ENCODE measurements at regions not wholly inside any gene's neighbourhood (a gene's known extent, or its start where the extent isn't known, plus 50 kb on each side); places are given as distances from the start of the nearest gene placed in this dataset.

DNA sequence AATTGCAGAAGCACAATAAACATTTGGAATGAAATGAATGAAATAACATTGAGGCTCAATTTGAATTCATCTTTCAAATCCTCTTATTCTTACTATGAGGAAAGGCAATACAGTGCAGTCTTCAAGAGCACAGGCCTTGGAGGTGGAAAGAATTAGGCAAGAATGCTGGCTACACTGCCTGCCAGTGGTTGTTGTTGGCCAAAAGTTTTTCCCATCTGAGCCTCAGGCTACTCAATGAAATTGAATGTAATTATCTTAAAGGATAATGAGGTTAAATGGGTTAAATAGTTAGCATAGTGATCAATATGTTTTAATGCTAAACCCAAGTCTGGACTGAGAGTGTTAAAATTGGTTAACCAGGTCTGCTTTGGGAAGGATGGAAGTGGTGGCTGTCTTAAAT, 140.9 kb downstream of the MBL2 start:
- no peak overlapping the region for H2AFZ ChIP-seq (ENCODE audit: control insufficient read depth, low read length)
- no peak overlapping the region for H3K9ac ChIP-seq (ENCODE audit: control insufficient read depth, extremely low read depth, insufficient read depth, low read length)
- no peaks in the 10 kb centered on the region for H4K20me1 ChIP-seq (ENCODE audit: control insufficient read depth, extremely low read depth, insufficient read depth, low read length)
- H3K4me3 ChIP-seq (ENCODE audit: control insufficient read depth in 2 of 3, extremely low read depth in 1 of 3, insufficient read depth in 2 of 3, low read depth in 1 of 3, low read length in 3 of 3) = no peak overlapping the region
- H3K27ac ChIP-seq (ENCODE audit: control insufficient read depth, insufficient read depth, low read length) = no peak overlapping the region
- no peaks in the 10 kb centered on the region for H3K4me1 ChIP-seq (ENCODE audit: control insufficient read depth, extremely low read depth, insufficient read depth, low read length)
- dilution Hi-C loops (cut with MboI; ENCODE audit: extremely low pct_ligation_motif_present, low sequenced_read_pairs) = no loop called here
- FAIRE-seq (no peak), DNase-seq (ENCODE audit: low read depth, low spot score) (no peak)
- no peaks in the 10 kb centered on the region for H3K9me3 ChIP-seq (ENCODE audit: control insufficient read depth, low read depth, low read length)
- no peaks in the 10 kb centered on the region for H3K27me3 ChIP-seq (ENCODE audit: control insufficient read depth, extremely low read depth, insufficient read depth, low read length)
- H3K9me1 ChIP-seq (ENCODE audit: control insufficient read depth, extremely low read depth, insufficient read depth, low read length) = no peaks in the 10 kb centered on the region
- no peak for TF ChIP-seq EZH2 (IDR thresholded peaks at IDR 0.05; ENCODE audit: low read length)
- TF ChIP-seq, protein P1, sequence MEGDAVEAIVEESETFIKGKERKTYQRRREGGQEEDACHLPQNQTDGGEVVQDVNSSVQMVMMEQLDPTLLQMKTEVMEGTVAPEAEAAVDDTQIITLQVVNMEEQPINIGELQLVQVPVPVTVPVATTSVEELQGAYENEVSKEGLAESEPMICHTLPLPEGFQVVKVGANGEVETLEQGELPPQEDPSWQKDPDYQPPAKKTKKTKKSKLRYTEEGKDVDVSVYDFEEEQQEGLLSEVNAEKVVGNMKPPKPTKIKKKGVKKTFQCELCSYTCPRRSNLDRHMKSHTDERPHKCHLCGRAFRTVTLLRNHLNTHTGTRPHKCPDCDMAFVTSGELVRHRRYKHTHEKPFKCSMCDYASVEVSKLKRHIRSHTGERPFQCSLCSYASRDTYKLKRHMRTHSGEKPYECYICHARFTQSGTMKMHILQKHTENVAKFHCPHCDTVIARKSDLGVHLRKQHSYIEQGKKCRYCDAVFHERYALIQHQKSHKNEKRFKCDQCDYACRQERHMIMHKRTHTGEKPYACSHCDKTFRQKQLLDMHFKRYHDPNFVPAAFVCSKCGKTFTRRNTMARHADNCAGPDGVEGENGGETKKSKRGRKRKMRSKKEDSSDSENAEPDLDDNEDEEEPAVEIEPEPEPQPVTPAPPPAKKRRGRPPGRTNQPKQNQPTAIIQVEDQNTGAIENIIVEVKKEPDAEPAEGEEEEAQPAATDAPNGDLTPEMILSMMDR (optimal IDR thresholded peaks at IDR 0.05 in 1 of 3, IDR thresholded peaks at IDR 0.05 in 1 of 3, conservative IDR thresholded peaks at IDR 0.05 in 1 of 3; ENCODE audit: extremely low read depth in 1 of 3, insufficient read depth in 2 of 3, low read length in 3 of 3) = no peak
- no peak overlapping the region for H3K4me2 ChIP-seq (ENCODE audit: control insufficient read depth, extremely low read depth, insufficient read depth, low read depth, low read length)
- H3K36me3 ChIP-seq (ENCODE audit: control insufficient read depth in 2 of 2, extremely low read depth in 1 of 2, insufficient read depth in 2 of 2, low read length in 2 of 2) = no peaks in the 10 kb centered on the region
- H3K79me2 ChIP-seq (ENCODE audit: control insufficient read depth, insufficient read depth, low read length) = no peaks in the 10 kb centered on the region

DNA sequence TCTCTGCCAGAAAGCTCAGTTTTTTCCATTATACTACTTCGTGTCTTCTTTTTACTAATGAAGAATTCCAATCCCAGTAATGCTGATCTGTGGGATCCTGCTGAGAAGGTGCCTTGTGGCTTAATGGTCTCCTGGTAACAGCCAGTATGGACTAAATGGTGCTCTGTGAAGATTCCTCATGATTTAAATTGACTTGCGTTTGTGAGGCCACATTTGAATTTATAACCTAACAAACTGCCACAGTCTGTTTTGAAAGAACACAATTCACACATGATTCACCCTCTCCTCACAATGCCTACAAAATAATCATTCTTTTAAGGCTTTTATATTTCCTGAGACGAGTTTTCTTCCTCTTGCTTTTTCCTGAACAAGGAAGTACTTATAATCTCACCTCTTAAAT, 140.0 kb downstream of the MBL2 start:
- no peaks in the 10 kb centered on the region for H3K4me1 ChIP-seq (ENCODE audit: control insufficient read depth, extremely low read depth, insufficient read depth, low read length)
- no peak for FAIRE-seq
- no peak overlapping the region for H3K4me2 ChIP-seq (ENCODE audit: control insufficient read depth, extremely low read depth, insufficient read depth, low read depth, low read length)
- dilution Hi-C loops (cut with MboI; ENCODE audit: extremely low pct_ligation_motif_present, low sequenced_read_pairs) = no loop called here
- no peak overlapping the region for H3K27ac ChIP-seq (ENCODE audit: control insufficient read depth, insufficient read depth, low read length)
- H3K9me3 ChIP-seq (ENCODE audit: control insufficient read depth, low read depth, low read length) = no peaks in the 10 kb centered on the region
- H3K9ac ChIP-seq (ENCODE audit: control insufficient read depth, extremely low read depth, insufficient read depth, low read length) = no peak overlapping the region
- H2AFZ ChIP-seq (ENCODE audit: control insufficient read depth, low read length) = no peak overlapping the region
- no peaks in the 10 kb centered on the region for H3K36me3 ChIP-seq (ENCODE audit: control insufficient read depth in 2 of 2, extremely low read depth in 1 of 2, insufficient read depth in 2 of 2, low read length in 2 of 2)
- TF ChIP-seq EZH2 (IDR thresholded peaks at IDR 0.05; ENCODE audit: low read length) = no peak
- TF ChIP-seq, protein P1 (optimal IDR thresholded peaks at IDR 0.05 in 1 of 3, IDR thresholded peaks at IDR 0.05 in 1 of 3, conservative IDR thresholded peaks at IDR 0.05 in 1 of 3; ENCODE audit: extremely low read depth in 1 of 3, insufficient read depth in 2 of 3, low read length in 3 of 3) = no peak
- H3K4me3 ChIP-seq (ENCODE audit: control insufficient read depth in 2 of 3, extremely low read depth in 1 of 3, insufficient read depth in 2 of 3, low read depth in 1 of 3, low read length in 3 of 3) = no peak overlapping the region
- no peaks in the 10 kb centered on the region for H3K79me2 ChIP-seq (ENCODE audit: control insufficient read depth, insufficient read depth, low read length)
- H3K27me3 ChIP-seq (ENCODE audit: control insufficient read depth, extremely low read depth, insufficient read depth, low read length) = no peaks in the 10 kb centered on the region
- DNase-seq (ENCODE audit: low read depth, low spot score) = no peak
- no peaks in the 10 kb centered on the region for H3K9me1 ChIP-seq (ENCODE audit: control insufficient read depth, extremely low read depth, insufficient read depth, low read length)
- no peaks in the 10 kb centered on the region for H4K20me1 ChIP-seq (ENCODE audit: control insufficient read depth, extremely low read depth, insufficient read depth, low read length)

Data from keratinocyte (primary cell).